ENCODE measurements at regions not wholly inside any gene's neighbourhood (a gene's known extent, or its start where the extent isn't known, plus 50 kb on each side); places are given as distances from the start of the nearest gene placed in this dataset.

DNA sequence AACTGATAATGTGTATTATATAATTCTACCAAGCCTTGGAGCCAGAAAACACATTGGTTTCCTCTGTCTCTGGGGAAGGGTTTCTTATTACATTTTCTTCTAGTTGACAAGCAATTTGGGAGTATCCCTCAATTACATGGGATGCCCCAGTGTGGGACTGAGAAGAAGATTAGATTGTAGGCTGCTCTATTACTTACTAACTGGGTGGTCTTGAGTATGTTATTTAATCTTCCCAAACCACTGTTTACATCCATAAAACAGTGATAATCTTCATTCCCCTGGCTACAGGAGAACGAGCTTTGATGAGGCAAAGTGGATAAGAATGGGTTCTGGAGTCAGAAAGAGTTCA lies 105.8 kb downstream of the TSEN15 start:
- TF ChIP-seq, protein P1, sequence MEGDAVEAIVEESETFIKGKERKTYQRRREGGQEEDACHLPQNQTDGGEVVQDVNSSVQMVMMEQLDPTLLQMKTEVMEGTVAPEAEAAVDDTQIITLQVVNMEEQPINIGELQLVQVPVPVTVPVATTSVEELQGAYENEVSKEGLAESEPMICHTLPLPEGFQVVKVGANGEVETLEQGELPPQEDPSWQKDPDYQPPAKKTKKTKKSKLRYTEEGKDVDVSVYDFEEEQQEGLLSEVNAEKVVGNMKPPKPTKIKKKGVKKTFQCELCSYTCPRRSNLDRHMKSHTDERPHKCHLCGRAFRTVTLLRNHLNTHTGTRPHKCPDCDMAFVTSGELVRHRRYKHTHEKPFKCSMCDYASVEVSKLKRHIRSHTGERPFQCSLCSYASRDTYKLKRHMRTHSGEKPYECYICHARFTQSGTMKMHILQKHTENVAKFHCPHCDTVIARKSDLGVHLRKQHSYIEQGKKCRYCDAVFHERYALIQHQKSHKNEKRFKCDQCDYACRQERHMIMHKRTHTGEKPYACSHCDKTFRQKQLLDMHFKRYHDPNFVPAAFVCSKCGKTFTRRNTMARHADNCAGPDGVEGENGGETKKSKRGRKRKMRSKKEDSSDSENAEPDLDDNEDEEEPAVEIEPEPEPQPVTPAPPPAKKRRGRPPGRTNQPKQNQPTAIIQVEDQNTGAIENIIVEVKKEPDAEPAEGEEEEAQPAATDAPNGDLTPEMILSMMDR (IDR thresholded peaks at IDR 0.05): no peak
- no peak for TF ChIP-seq POLR2A (IDR thresholded peaks at IDR 0.05)

All from right lobe of liver (tissue), 4 donors.